Heart left ventricle (tissue), 16 donors: ENCODE measurements at regions not wholly inside any gene's neighbourhood (a gene's known extent, or its start where the extent isn't known, plus 50 kb on each side); places are given as distances from the start of the nearest gene placed in this dataset.
A peak's percentile ranks its signal among the peaks of the same experiment; 100 is the strongest.

Experiments used
- ATAC-seq, 4 donors: fragments of 200-7000 bp; cut with Tn5 transposase; one replicate each; pipeline ENCODE4 v1.9.1; 2020 to 2022; ENCODE audit warnings: moderate library complexity in 4 of 4, mild to moderate bottlenecking in 3 of 4, moderate number of reproducible peaks in 1 of 4
- DNase-seq, 5 donors: peaks; one replicate each; pipeline ENCODE4 v3.0.0-alpha.2; 2020
- H3K27ac ChIP-seq, 12 donors: fragments of 200-600 bp; sonication (generic) in 4 of 12; one replicate each; pipeline versions ENCODE4 v1.5.0 to v1.8.0; 2016 to 2022; ENCODE audit warnings: mild to moderate bottlenecking in 2 of 12
- H3K27me3 ChIP-seq, 9 donors: fragments of 200-600 bp; sonication (generic) in 2 of 9; one replicate each; pipeline versions ENCODE4 v1.5.1 to v1.8.0; 2016 to 2022; ENCODE audit warnings: mild to moderate bottlenecking in 3 of 9
- H3K36me3 ChIP-seq, 9 donors: fragments of 200-600 bp; sonication (generic) in 2 of 9; one replicate each; pipeline versions ENCODE4 v1.5.0 to v1.8.0; 2018 to 2022; ENCODE audit warnings: mild to moderate bottlenecking in 2 of 9
- H3K4me1 ChIP-seq, 12 donors: fragments of 200-600 bp; sonication (generic) in 4 of 12; one replicate each; pipeline versions ENCODE4 v1.5.0 to v1.8.0; 2016 to 2022; ENCODE audit warnings: mild to moderate bottlenecking in 3 of 12
- H3K4me3 ChIP-seq, 12 donors: fragments of 200-600 bp; sonication (generic) in 4 of 12; one replicate each; pipeline versions ENCODE4 v1.5.0 to v1.8.0; 2017 to 2022; ENCODE audit warnings: mild to moderate bottlenecking in 9 of 12, moderate library complexity in 4 of 12
- H3K9me3 ChIP-seq, 12 donors: fragments of 200-600 bp; sonication (generic) in 4 of 12; one replicate each; pipeline versions ENCODE4 v1.5.0 to v1.8.0; 2016 to 2022; ENCODE audit warnings: mild to moderate bottlenecking in 1 of 12
- POLR2A ChIP-seq, 2 donors: fragments of 450-650 bp; IDR thresholded peaks; one replicate each; pipeline ENCODE4 v1.6.1; 2017; ENCODE audit warnings: antibody characterized with exemption in 2 of 2, mild to moderate bottlenecking in 2 of 2, moderate library complexity in 2 of 2
- WGBS, 4 donors: extraction: QIAGEN DNeasy Blood & Tissue Kit in 2 of 4; methylation state at CpG; one replicate each; pipeline versions ENCODE4 v1.1.5 to v1.1.7; 2013 to 2018; 5-methylcytosine and 5-hydroxymethylcytosine counted together
- intact Hi-C, 10 donors: fragments of 100-400 bp; cut with DNase I; formaldehyde crosslinking; loops; one replicate each; pipeline versions ENCODE4 v1.11.1 to v1.14.2; 2022
- TF ChIP-seq, protein P1 (sequence below), 12 donors: fragments of 200-600 bp; sonication (generic) in 4 of 12; IDR thresholded peaks; one replicate each; pipeline versions ENCODE4 v1.5.0 to v1.8.0; 2018 to 2022; ENCODE audit warnings: antibody characterized with exemption in 12 of 12, mild to moderate bottlenecking in 5 of 12
- donor health status: ischemic (EF 13 %, LVEDD 7.1; RV severe dilation, severe dysfunction).
- donor health status: healthy with polysubstance abuse.
- donor health status: DM: no; HTN: yes; CAD: no.
- donor health status: DM: no; HTN: no; CAD: no.
- donor health status: ischemic (EF 25% LVEDD 6.9; RV normal size, moderate dysfunction).
- donor health status: ischemic (EF 25% LVEDD 5.7; RV mildly dilated, moderate dysfunction).
- donor health status: healthy.
- donor health status: DM: yes; HTN: yes; CAD: no.
- donor health status: ischemic (EF 35%, LVEDD 5.7; RV mildly dilated, moderate dysfunction).
- donor health status: nonischemic (EF 11% LVEDD 7.7; RV severe dilation, severe dysfunction).
- donor health status: DM: yes; HTN: yes; CAD: no.
- donor health status: PGD.
- donor health status: ischemic (EF 29% LVEDD 5.4; RV normal size, mild dysfunction).
- donor health status: nonischemic (EF 23%, LVEDD 6.1; RV moderate dilation, normal function).

- DNase-seq (no peak), ATAC-seq (no peak)
- intact Hi-C loops = loop anchor here in 1 of 10 donors (10.0 kb wide), 1 partner anchor 129 kb away; no protein-coding TSS in a partner anchor
- 94 to 97% (median 94%) methylated on average over 3 of the region's 3 CpGs for WGBS, 4 donors
- no peaks in the 10 kb centered on the region for H3K27me3 ChIP-seq
- peaks cover 0 to 14% (median 0%) of the 10 kb centered on the region in 12 donors for H3K4me1 ChIP-seq
- H3K36me3 ChIP-seq = no peaks in the 10 kb centered on the region
- no peak overlapping the region for H3K27ac ChIP-seq
- H3K9me3 ChIP-seq = peaks cover 0 to 9% (median 0%) of the 10 kb centered on the region in 12 donors
- no peak for TF ChIP-seq POLR2A (IDR thresholded peaks at IDR 0.05)
- TF ChIP-seq, protein P1, sequence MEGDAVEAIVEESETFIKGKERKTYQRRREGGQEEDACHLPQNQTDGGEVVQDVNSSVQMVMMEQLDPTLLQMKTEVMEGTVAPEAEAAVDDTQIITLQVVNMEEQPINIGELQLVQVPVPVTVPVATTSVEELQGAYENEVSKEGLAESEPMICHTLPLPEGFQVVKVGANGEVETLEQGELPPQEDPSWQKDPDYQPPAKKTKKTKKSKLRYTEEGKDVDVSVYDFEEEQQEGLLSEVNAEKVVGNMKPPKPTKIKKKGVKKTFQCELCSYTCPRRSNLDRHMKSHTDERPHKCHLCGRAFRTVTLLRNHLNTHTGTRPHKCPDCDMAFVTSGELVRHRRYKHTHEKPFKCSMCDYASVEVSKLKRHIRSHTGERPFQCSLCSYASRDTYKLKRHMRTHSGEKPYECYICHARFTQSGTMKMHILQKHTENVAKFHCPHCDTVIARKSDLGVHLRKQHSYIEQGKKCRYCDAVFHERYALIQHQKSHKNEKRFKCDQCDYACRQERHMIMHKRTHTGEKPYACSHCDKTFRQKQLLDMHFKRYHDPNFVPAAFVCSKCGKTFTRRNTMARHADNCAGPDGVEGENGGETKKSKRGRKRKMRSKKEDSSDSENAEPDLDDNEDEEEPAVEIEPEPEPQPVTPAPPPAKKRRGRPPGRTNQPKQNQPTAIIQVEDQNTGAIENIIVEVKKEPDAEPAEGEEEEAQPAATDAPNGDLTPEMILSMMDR (IDR thresholded peaks at IDR 0.05) = no peak
- H3K4me3 ChIP-seq = no peak overlapping the region
Observed at GRCh38 chr13:33483471-33483870, 197.9 kb upstream of the STARD13 start.

GRCh38 chr13:33485247-33485646 is 199.7 kb upstream of the STARD13 start:
- Histone ChIP-seq H3K36me3 (no peaks in the 10 kb centered on the region), H3K4me1 (peaks cover 0 to 14% (median 0%) of the 10 kb centered on the region in 12 donors), H3K27me3 (no peaks in the 10 kb centered on the region), H3K4me3 (no peak overlapping the region), H3K27ac (no peak overlapping the region), H3K9me3 (peaks cover 0 to 9% (median 0%) of the 10 kb centered on the region in 12 donors)
- intact Hi-C loops = loop anchor here in 1 of 10 donors (10.0 kb wide), 1 partner anchor 130 kb away; no protein-coding TSS in a partner anchor
- ATAC-seq (no peak), DNase-seq (no peak)
- TF ChIP-seq POLR2A (IDR thresholded peaks at IDR 0.05) = no peak
- TF ChIP-seq, protein P1 (IDR thresholded peaks at IDR 0.05) = no peak
- 94 to 100% (median 96%) methylated on average over 1 of the region's 1 CpG for WGBS, 4 donors

DNA sequence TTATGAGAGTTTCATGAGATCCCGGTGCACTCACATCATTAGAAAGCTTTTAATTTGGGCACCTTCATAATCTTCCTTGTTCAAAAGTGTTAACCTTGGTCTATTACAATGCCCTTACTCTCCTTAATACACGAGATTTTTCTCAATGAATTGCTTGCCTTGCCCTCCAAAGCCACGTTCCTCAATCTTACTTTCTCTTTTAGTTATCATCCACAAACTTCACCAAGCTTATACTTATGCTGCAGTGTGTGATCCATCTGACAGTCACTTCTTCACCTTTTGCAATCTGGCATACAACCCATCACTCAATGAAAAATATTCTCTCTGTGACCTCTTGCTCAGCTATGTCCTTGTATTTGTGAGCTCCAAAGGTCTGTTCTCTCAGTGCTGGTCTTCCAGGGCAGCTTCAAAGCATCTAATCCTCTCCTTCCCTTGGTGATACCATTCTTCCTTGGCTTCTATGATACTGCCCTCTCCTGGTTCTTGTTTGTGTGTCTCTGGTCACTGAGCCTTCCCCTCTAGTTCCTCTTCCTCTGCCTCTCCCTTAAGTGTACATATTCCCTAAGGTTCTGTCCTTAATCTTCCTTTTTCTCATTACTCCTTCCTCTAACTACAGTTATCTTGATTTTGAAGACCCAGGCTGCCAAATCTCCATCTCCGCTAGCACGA is 202.2 kb upstream of the STARD13 start:
- ATAC-seq = peak; percentile 52 to 93 (median 89)
- 52 to 66% (median 65%) methylated on average over 5 of the region's 5 CpGs for WGBS, 4 donors
- DNase-seq = no peak
- intact Hi-C loops = loop anchor here in 1 of 10 donors (10.0 kb wide), 1 partner anchor 133 kb away; no protein-coding TSS in a partner anchor
- peaks cover 0 to 20% (median 2%) of the 10 kb centered on the region in 12 donors for H3K4me1 ChIP-seq
- peaks cover 0 to 9% (median 0%) of the 10 kb centered on the region in 12 donors for H3K9me3 ChIP-seq
- no peaks in the 10 kb centered on the region for H3K27me3 ChIP-seq
- no peaks in the 10 kb centered on the region for H3K36me3 ChIP-seq
- peak overlapping the region in 9 of 12 donors; percentile 0 to 41 (median 28) for H3K4me3 ChIP-seq
- H3K27ac ChIP-seq = peak overlapping the region in 6 of 12 donors; percentile 4 to 58 (median 24)
- TF ChIP-seq, protein P1 (IDR thresholded peaks at IDR 0.05) = peak; percentile 17 to 60 (median 38)
- TF ChIP-seq POLR2A (IDR thresholded peaks at IDR 0.05) = no peak

- Histone ChIP-seq H3K4me3 (no peak overlapping the region), H3K9me3 (peaks cover 0 to 4% (median 0%) of the 10 kb centered on the region in 12 donors), H3K36me3 (no peaks in the 10 kb centered on the region), H3K27me3 (no peaks in the 10 kb centered on the region), H3K4me1 (peaks cover 0 to 26% (median 10%) of the 10 kb centered on the region in 12 donors), H3K27ac (no peak overlapping the region)
- DNase-seq (no peak), ATAC-seq (no peak)
- no peak for TF ChIP-seq POLR2A (IDR thresholded peaks at IDR 0.05)
- TF ChIP-seq, protein P1 (IDR thresholded peaks at IDR 0.05) = no peak
- 87 to 92% (median 90%) methylated on average over 4 of the region's 4 CpGs for WGBS, 4 donors
- intact Hi-C loops = loop anchor here in 1 of 10 donors (10.0 kb wide), 1 partner anchor 135 kb away; no protein-coding TSS in a partner anchor
Observed at GRCh38 chr13:33489563-33489962, 204.0 kb upstream of the STARD13 start.
